ENCODE measurements at regions not wholly inside any gene's neighbourhood (a gene's known extent, or its start where the extent isn't known, plus 50 kb on each side); places are given as distances from the start of the nearest gene placed in this dataset.

DNA sequence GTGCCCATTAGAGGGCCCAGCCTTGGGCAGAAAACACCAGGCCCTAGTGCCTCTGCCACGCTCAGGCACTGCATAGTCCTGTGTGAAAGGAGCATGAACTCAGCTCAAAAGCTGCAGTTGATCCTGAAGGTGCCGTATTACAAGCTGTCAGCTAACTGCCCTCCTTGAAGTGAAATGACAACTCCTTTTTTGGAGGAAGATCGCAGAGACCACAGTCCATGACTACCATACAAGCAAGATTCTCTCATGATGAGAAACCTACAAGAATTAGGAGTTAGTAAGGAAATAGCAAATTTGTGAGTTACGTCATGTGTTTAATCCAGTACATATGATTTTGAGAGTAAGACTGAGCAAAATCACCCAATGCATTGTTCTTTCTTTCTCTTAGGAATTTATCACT is 513.9 kb upstream of the NR2F2 start:
- no peak for DNase-seq

DNA sequence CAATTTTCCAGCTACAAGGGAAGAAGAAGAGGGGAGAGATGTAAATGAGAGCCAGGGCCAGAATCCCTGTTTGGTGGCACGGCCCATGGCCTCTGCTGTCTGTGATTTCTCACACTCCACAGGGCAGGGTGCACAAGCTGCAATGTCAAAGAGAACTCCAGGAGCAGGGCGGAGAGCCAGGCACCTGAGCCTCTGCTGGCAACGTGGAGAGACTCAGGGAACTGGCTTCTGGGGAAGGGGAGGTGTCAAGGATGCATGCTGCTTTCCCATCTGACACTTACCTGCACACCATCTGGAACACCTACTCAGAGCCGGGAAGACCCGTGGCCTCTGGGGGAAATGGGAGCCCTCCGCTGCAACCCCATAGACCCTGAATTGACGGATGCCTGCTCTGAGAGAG is 507.5 kb upstream of the NR2F2 start:
- no peak for DNase-seq

GRCh38 chr15:95825208-95825607 is 505.3 kb upstream of the NR2F2 start:
- DNase-seq, result no peak

DNA sequence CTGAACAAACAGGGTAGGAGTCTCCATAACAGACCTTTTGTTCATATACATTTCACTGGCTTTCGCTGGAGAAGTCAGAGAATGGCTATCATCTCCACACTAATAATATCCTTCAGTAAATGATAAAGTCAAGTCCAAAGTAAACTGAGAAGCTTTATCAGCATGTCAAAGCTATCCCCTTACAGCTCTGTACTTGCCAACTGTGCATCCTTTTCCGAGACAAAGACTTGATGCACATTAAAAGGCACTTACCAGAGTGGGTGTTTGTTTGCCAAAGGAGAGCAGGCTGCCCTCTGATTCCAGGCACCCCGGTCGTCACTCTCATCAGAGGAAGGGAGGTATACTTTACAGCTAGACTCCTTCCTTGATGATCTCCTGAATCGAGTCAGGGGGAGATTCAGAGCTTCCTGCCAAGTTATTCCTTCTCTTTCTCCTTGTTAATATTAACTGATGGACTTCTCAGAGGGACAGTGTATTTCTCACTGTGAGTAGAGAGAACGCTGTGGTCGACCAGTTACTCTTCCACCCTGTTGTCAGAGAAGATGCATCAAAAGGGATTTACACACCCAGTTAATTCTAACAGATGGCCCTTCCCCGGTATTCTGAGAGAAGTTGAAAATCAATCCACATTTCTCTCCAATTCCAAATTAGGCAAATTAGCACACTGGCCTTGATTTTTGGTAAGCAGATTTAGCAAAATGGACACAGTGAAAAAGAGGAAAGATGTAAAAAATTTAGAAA is 504.7 kb upstream of the NR2F2 start:
- DNase-seq, result no peak

GRCh38 chr15:95826412-95827195 is 503.9 kb upstream of the NR2F2 start:
- DNase-seq, result peak; percentile 7

DNA sequence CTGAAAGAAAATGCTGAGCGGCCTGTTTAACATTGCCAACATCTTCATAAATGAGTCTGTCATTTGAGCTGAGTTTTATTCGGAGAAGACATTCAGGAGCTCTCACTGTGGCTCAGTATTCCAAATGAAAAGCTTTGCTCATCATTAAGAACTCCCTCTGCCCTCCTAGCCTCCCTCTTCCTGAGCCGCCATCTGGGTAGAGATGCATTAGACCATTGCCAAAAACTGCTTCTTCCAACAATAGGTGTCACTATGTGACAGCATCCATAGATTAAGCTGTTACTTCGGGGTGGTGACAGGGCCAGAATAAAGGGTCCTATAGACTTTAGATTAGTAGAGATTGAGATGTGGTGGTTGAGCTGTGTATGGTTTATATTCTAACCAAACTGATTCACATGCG is 501.4 kb upstream of the NR2F2 start:
- peak; percentile 5 for DNase-seq

- no peak for DNase-seq
Observed at GRCh38 chr15:95830281-95830680, 500.2 kb upstream of the NR2F2 start.

DNA sequence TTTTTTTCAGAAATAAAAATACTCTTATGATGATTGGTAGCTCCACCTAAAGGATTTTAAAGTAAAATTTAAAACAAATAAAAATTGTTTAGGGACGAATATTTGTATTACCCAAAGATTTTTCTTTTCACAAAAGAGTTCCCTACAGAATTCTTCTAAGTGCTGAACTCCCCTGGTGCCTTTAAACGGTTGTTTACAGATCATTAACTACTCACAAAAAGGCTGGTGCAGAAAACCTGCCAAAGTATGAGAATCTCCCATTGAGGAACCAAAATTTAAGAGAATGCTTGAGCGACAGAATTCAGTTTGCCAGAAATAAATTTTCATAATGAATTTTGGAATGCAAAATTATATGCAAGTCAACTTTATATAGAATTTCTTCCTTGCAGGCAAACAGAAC is 497.8 kb upstream of the NR2F2 start:
- DNase-seq, result no peak

- no peak for DNase-seq
Observed at GRCh38 chr15:95834028-95834804, 496.3 kb upstream of the NR2F2 start.

- DNase-seq, result peak; percentile 48
Observed at GRCh38 chr15:95836536-95836935, 494.0 kb upstream of the NR2F2 start.

GRCh38 chr15:95837341-95838004 is 493.0 kb upstream of the NR2F2 start:
- DNase-seq, result no peak

GRCh38 chr15:95839367-95839782 is 491.1 kb upstream of the NR2F2 start:
- DNase-seq, result peak; percentile 64

DNA sequence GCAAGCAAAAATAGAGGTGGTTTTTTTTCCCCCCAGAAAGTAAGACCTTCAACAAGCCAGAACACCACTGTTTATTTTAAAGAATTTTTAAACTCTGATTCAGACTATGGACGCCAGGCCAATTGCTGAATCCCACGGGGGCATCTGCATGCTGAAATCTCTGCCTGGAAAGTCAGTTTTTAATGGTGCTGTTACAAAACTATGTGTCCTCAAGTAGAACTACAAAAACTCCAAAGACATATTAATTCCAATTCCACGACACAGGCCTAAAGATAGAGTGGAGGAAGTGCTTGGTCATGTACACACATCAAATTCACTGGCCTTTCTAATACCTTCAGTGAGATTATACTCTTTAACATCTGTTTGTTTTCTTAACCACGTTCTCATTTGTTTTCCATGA is 490.5 kb upstream of the NR2F2 start:
- DNase-seq, result no peak

DNA sequence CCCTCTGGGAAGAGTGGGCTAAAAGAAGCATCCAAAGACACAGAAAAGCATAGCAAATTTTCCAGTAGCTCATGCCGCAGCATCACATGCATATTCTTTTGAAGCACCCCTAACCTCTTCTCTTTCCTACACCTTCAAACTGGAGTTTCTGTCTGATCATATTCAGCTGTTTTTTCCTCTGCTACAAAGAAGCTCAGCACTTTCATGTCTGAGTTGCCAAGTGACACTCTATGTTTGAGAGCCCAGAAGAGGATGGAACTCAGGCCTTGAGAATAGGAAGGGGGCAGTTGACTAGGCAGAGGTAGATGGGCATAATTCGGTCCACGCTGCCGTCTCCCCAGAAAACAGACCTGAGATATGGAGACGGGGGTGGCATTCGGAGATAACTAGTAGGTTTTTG is 489.6 kb upstream of the NR2F2 start:
- DNase-seq, result no peak

- no peak for DNase-seq
Observed at GRCh38 chr15:95842576-95842975, 487.9 kb upstream of the NR2F2 start.

GRCh38 chr15:95843241-95843910 is 487.1 kb upstream of the NR2F2 start:
- peak; percentile 19 for DNase-seq

GRCh38 chr15:95845862-95846515 is 484.5 kb upstream of the NR2F2 start:
- DNase-seq, result no peak

DNA sequence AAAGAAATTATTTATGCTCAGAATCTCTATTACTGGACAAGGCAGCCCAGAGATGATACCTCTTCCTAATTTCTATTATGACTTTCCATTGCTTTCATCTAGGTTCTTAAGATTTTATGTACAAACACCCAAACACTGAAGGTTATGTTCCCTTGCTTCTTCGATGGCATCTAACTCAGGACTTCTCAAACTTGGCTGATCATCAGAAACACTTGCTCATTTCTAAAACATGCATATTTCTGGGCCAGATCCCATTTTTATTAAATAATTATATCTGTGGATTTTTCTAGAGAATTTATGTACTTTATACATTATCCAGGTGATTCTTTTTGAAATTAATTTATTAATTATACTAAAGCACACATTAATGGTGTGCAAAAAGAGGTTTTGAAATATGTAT is 482.4 kb upstream of the NR2F2 start:
- DNase-seq, result no peak

DNA sequence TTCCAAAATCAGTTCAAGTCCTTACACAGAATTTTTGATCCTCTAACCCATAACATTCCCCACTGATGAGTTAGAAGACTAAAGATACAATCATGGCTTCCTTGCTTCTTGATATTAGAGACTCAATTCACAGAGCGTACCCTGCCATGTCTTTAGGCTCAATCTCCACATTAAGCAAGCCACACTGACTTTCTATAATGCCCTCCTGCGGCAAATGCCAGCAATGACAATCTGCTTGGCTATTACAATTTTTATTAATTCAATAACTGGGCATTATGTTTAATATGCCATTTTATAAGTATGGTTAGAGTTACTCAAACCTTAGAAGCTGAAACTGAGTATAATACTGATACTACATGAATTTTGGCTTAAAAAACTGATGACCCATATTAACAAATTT is 479.7 kb upstream of the NR2F2 start:
- peak; percentile 10 for DNase-seq

DNA sequence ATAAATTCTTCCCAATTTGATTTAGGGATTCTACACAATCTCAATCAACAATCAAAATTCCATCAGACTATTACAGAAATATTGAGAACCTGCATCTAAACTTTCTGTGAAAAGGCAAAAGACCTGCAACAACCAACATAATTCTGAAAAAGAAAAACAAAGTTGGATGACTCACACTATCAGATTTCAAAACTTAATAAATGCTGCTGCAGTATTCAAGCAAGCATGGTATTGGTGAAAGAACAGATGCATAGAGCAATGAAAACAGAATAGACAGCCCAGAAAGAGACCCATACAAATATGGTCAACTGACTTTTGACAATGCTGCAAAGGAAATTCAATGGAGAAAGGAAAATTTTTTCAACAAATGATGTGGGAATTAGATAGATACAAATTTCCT is 477.1 kb upstream of the NR2F2 start:
- DNase-seq, result no peak

DNA sequence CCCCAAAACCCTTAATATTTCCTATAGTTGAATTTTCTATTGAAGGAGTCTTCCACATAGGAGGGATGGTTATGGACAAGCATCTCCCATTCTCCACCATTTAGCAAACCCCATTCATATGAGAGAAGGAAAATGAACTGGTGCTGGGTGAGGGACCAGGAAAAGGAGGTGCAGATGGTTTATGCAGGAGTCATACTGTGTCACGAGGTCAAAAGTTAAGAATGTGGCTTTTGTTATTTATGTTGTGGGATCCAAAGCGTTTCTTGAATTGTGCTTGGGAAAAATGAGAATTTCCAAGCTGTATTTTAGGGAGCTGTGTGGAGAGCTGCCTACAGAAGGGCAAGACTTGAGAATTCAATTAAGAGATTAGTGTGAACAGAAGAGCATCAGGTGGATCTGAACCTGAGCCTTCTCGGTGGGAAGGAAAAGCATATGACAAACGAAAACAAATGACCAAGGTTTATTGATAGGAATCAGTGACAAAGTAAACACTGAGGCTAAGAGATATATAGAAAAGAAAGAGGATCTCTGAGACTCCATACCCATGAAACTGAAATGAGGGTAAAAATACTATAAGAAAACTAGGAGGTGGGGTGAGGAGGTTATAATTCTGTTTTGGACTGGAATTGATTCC is 473.3 kb upstream of the NR2F2 start:
- DNase-seq, result no peak

DNA sequence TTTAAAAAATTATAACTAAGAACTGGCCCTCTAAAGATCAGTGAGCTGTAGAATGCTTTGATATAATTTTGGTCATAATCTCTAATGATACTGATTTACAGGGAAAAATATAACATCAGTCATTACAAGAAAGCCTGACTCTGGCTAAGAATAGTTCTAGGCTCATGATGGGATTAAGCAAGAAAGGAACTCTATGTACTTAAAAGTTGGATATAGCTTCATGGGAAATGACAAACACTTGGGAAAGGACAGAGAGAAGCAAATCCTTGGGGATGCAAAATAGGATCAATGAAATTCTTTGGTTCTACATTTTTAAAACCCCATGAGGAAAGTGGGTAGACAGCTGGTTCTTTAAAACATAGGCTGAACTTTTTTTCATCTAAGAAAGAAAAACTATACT is 472.7 kb upstream of the NR2F2 start:
- DNase-seq, result no peak

Data from OCI-M1 (cell line).